ENCODE measurements at regions not wholly inside any gene's neighbourhood (a gene's known extent, or its start where the extent isn't known, plus 50 kb on each side); places are given as distances from the start of the nearest gene placed in this dataset.

DNA sequence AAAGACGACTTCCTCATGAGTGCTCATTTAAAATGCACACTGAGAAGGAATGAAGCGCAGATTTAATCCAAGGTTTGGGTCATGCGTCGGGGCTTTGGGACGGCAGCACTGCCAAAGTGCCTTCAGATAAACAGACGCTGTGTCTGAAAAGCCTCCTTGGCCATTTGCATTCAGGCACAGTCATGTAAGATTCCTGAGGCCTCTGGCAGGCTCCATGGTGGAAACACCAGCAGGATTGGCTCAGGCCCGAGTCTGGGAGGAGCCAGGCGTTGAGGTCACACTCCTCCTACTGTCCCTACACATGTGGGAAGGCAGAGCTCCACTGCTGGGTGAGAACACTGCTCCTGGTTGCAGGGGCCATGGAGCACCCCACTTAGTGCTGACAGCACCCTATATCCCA, 113.3 kb upstream of the KL start:
- H3K4me3 ChIP-seq (ENCODE audit: low read depth in 2 of 2, low read length in 2 of 2): no peak overlapping the region
- H3K9me3 ChIP-seq (ENCODE audit: control insufficient read depth, insufficient read depth, low read depth, low read length): no peaks in the 10 kb centered on the region
- no peaks in the 10 kb centered on the region for H3K36me3 ChIP-seq (ENCODE audit: control insufficient read depth, insufficient read depth, low read length)
- ATAC-seq: no peak
- H3K4me1 ChIP-seq (ENCODE audit: control insufficient read depth, insufficient read depth, low read length): no peaks in the 10 kb centered on the region
- CTCF ChIA-PET: no interaction called here
- in situ Hi-C loops (cut with HindIII; ENCODE audit: low pct_unique_long_range_greater_than_20kb, low sequenced_read_pairs): no loop called here
- H3K27me3 ChIP-seq (ENCODE audit: control insufficient read depth, insufficient read depth, low read length): no peaks in the 10 kb centered on the region
- no peak for DNase-seq (ENCODE audit: low read depth, low spot score)
- H3K27ac ChIP-seq (ENCODE audit: low read length): no peak overlapping the region
- BruUV-seq (replicated peaks): no TSS peak
- intact Hi-C loops (cut with micrococcal nuclease; ENCODE audit: unreplicated experiment): no loop called here
- POLR2A ChIA-PET: no interaction called here
- TF ChIP-seq, protein P1, sequence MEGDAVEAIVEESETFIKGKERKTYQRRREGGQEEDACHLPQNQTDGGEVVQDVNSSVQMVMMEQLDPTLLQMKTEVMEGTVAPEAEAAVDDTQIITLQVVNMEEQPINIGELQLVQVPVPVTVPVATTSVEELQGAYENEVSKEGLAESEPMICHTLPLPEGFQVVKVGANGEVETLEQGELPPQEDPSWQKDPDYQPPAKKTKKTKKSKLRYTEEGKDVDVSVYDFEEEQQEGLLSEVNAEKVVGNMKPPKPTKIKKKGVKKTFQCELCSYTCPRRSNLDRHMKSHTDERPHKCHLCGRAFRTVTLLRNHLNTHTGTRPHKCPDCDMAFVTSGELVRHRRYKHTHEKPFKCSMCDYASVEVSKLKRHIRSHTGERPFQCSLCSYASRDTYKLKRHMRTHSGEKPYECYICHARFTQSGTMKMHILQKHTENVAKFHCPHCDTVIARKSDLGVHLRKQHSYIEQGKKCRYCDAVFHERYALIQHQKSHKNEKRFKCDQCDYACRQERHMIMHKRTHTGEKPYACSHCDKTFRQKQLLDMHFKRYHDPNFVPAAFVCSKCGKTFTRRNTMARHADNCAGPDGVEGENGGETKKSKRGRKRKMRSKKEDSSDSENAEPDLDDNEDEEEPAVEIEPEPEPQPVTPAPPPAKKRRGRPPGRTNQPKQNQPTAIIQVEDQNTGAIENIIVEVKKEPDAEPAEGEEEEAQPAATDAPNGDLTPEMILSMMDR (IDR thresholded peaks at IDR 0.05): no peak
- TF ChIP-seq SIN3A (IDR thresholded peaks at IDR 0.05; ENCODE audit: borderline replicate concordance, insufficient read depth, low read depth, low read length) (no peak), TCF7L2 (IDR thresholded peaks at IDR 0.05; ENCODE audit: low read depth, low read length) (no peak), POLR2AphosphoS5 (IDR thresholded peaks at IDR 0.05; ENCODE audit: low read depth, low read length) (no peak)
- TF ChIP-seq, protein P2, sequence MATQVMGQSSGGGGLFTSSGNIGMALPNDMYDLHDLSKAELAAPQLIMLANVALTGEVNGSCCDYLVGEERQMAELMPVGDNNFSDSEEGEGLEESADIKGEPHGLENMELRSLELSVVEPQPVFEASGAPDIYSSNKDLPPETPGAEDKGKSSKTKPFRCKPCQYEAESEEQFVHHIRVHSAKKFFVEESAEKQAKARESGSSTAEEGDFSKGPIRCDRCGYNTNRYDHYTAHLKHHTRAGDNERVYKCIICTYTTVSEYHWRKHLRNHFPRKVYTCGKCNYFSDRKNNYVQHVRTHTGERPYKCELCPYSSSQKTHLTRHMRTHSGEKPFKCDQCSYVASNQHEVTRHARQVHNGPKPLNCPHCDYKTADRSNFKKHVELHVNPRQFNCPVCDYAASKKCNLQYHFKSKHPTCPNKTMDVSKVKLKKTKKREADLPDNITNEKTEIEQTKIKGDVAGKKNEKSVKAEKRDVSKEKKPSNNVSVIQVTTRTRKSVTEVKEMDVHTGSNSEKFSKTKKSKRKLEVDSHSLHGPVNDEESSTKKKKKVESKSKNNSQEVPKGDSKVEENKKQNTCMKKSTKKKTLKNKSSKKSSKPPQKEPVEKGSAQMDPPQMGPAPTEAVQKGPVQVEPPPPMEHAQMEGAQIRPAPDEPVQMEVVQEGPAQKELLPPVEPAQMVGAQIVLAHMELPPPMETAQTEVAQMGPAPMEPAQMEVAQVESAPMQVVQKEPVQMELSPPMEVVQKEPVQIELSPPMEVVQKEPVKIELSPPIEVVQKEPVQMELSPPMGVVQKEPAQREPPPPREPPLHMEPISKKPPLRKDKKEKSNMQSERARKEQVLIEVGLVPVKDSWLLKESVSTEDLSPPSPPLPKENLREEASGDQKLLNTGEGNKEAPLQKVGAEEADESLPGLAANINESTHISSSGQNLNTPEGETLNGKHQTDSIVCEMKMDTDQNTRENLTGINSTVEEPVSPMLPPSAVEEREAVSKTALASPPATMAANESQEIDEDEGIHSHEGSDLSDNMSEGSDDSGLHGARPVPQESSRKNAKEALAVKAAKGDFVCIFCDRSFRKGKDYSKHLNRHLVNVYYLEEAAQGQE (IDR thresholded peaks at IDR 0.05; ENCODE audit: insufficient read depth in 1 of 2, low read depth in 2 of 2, low read length in 1 of 2): no peak

DNA sequence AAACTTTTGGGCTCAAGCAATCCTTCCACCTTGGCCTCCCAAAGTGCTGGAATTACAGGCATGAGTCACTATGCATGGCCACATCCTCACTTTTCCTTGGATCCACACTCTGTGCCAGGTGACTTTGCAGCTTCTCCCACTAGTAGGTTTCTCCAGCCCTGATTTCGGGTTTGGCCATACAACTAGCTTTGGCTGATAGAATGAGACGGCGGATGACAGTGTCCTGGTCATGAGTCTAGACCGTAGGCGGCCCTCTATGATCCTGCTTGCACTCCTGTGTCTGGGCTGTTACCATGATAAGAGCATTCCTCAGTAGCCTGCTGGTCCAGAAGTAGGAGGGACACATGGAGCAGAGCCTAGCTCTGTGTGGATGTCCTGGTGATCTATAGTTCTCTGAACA, 112.5 kb upstream of the KL start:
- ChIA-PET POLR2A (no interaction called here), CTCF (no interaction called here)
- no peaks in the 10 kb centered on the region for H3K9me3 ChIP-seq (ENCODE audit: control insufficient read depth, insufficient read depth, low read depth, low read length)
- no peaks in the 10 kb centered on the region for H3K36me3 ChIP-seq (ENCODE audit: control insufficient read depth, insufficient read depth, low read length)
- no peak overlapping the region for H3K27ac ChIP-seq (ENCODE audit: low read length)
- TF ChIP-seq, protein P1 (IDR thresholded peaks at IDR 0.05): no peak
- TF ChIP-seq POLR2AphosphoS5 (IDR thresholded peaks at IDR 0.05; ENCODE audit: low read depth, low read length) (no peak), TCF7L2 (IDR thresholded peaks at IDR 0.05; ENCODE audit: low read depth, low read length) (no peak), SIN3A (IDR thresholded peaks at IDR 0.05; ENCODE audit: borderline replicate concordance, insufficient read depth, low read depth, low read length) (no peak)
- TF ChIP-seq, protein P2 (IDR thresholded peaks at IDR 0.05; ENCODE audit: insufficient read depth in 1 of 2, low read depth in 2 of 2, low read length in 1 of 2): no peak
- H3K27me3 ChIP-seq (ENCODE audit: control insufficient read depth, insufficient read depth, low read length): no peaks in the 10 kb centered on the region
- in situ Hi-C loops (cut with HindIII; ENCODE audit: low pct_unique_long_range_greater_than_20kb, low sequenced_read_pairs) (no loop called here), intact Hi-C loops (cut with micrococcal nuclease; ENCODE audit: unreplicated experiment) (no loop called here)
- BruUV-seq (replicated peaks): no TSS peak
- no peak overlapping the region for H3K4me3 ChIP-seq (ENCODE audit: low read depth in 2 of 2, low read length in 2 of 2)
- no peak for DNase-seq (ENCODE audit: low read depth, low spot score)
- no peak for ATAC-seq
- H3K4me1 ChIP-seq (ENCODE audit: control insufficient read depth, insufficient read depth, low read length): no peaks in the 10 kb centered on the region

Data from Panc1 (cell line).